Activated CD8-positive, alpha-beta memory T cell treated with anti-CD3 and anti-CD28 coated beads, Interleukin-2, amount 50 U/mL, for 1 hour (primary cell): ENCODE measurements at regions not wholly inside any gene's neighbourhood (a gene's known extent, or its start where the extent isn't known, plus 50 kb on each side); places are given as distances from the start of the nearest gene placed in this dataset.

Experiments used
- DNase-seq: peaks from one replicate; pipeline ENCODE4 v3.0.0-alpha.2; 2020; ENCODE audit errors: extremely low read depth

- DNase-seq, result no peak
Observed at GRCh38 chr7:46143949-46144917, 223.2 kb upstream of the IGFBP3 start.

GRCh38 chr7:46143421-46143820 is 222.3 kb upstream of the IGFBP3 start:
- no peak for DNase-seq

- DNase-seq, result no peak
Observed at GRCh38 chr7:46139079-46139478, 218.0 kb upstream of the IGFBP3 start.

- DNase-seq, result no peak
Observed at GRCh38 chr7:46137725-46138124, 216.7 kb upstream of the IGFBP3 start.

DNA sequence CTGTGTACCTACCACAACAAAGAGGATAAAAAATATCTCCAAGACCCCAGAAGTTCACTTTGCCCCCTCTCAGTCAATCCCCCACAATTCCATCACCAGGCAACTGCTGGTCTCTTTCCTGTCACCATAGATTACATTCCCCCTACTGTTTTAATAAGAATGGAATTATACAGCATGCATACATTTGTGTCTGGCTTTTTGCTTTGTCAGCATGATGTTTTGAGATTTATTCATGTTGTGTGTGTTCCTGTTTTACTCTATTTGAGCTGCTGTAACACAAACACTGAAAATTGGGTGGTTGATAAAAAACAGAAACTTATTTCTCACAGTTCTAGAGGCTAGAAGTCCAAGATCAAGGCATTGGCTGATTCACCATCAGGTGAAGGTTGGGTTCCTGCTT is 214.5 kb upstream of the IGFBP3 start:
- no peak for DNase-seq

DNA sequence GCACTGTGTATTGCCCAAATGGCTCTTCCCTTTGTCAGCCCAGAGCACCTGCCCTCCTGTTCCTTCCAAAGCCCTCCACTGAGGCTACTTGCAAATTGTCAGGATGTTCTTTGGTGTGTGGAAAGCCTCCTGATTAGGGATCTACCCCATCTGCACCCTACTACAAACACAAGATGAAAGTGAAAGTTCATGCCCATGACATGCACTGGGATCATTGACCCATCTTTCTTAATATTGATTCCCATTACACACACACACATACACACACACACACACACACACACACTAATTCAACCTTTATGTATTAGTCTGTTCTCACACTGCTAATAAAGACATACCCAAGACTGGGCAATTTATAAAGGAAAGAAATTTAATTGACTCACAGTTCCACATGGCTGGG is 213.7 kb upstream of the IGFBP3 start:
- DNase-seq, result no peak

GRCh38 chr7:46134385-46134784 is 213.3 kb upstream of the IGFBP3 start:
- DNase-seq, result no peak

- DNase-seq, result no peak
Observed at GRCh38 chr7:46133751-46134150, 212.7 kb upstream of the IGFBP3 start.

- no peak for DNase-seq
Observed at GRCh38 chr7:46133072-46133471, 212.0 kb upstream of the IGFBP3 start.

GRCh38 chr7:46131916-46132795 is 211.1 kb upstream of the IGFBP3 start:
- no peak for DNase-seq

DNA sequence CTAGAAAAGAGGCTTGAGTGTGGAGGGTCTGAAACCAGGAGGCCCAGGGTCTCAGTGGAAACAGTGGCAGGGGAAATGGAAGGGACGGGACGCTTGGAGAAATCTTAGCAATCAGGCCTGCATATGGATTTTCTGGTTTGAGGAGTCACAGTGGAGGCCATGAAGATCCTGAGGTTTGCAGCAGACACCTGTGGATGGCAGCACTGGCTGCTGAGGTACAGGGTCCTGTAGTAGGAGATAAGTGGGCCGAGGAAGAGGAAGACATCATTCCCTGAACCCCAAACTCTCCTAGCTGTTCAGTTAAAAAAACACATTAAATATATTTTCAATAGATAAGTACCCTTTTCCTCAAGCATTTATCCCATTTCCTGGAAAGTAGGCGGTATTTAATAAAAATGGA is 208.8 kb upstream of the IGFBP3 start:
- DNase-seq, result no peak

GRCh38 chr7:46127814-46128213 is 206.7 kb upstream of the IGFBP3 start:
- DNase-seq, result no peak

- no peak for DNase-seq
Observed at GRCh38 chr7:46126675-46127300, 205.7 kb upstream of the IGFBP3 start.

- DNase-seq, result no peak
Observed at GRCh38 chr7:46123756-46124343, 202.8 kb upstream of the IGFBP3 start.

GRCh38 chr7:46115410-46115809 is 194.3 kb upstream of the IGFBP3 start:
- no peak for DNase-seq

DNA sequence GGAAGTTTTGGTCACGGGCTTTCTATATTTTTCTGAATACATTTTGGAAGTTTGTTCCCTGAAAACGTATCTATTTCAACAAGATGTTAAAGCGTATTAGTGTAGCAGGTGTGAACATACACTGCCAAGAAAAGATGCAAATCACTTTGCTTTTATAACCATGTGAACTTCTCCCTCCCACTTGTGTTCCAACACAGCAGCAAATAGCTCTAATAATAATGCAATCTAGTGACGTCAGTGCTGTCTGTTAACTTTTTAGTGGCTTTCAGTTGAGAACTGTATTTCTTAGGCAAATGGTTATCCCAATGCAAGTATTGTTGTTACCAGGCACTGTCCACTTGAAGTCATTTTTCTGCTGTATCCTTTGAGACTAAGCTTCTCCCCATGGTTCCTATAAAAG is 188.4 kb upstream of the IGFBP3 start:
- no peak for DNase-seq

GRCh38 chr7:46108272-46108671 is 187.2 kb upstream of the IGFBP3 start:
- no peak for DNase-seq

DNA sequence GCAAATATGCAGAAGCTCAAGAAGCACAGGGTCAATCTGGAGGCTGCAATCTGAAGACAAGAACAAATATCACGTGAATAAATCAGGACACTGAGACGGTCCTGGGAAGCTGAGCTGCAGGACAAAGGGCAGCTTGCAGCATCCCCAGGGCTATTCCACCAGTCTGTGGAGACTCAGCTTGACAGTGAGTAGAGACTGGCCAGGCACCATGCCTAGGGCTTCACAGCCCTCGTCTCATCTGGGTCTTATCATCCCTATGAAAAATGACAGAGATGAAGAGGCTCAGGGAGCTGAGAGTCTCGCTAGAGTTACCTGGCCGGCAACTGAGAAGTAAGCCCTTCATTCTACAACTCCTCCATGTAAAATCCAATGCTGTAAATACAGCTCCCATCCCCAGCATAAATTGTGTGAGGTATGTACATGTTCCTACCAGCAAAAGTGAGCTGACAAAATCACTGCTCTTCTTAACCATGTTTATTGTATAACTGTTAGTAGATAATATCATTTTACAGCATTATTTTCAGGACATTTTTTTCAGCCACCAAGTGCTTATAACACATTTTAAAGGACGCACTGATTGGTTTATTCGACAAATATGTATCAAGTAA is 186.6 kb upstream of the IGFBP3 start:
- DNase-seq, result no peak

DNA sequence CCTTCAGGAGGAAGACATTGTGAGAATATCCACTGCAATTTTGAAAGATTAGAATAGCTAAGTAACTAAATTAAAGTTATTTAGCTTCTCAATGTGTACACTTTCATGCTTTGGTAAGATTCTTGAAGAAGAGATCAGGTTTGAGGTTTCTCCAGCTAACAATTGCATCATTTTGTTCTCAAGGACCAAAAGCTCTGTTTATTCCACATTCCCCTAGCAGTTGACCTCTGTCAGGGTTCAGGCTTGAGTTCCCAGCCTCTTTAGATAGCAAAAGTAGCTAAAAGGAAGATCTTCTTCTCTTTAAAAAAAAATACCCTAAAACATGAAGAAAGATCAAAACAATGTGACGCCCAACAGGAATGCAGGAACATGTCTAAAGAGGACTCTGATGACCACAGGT is 179.4 kb upstream of the IGFBP3 start:
- DNase-seq, result no peak

DNA sequence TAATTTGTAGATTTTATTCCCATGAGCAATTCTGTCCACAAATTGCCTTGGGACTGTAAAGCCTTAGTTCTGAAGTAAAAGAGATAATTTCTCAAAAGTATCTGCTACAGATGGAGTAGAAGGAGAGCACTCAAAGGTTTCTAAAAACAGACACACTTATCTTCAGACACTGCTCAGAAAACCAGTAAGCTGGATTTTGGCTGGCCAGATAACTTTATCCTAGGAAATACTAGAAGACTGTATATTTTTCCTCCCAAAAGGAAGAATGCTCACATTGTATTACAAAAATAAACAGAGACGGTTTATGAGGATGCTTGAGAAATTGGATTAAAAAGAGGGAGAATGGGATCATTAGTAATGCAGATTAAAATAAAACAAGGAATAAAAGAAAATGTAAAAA is 178.0 kb upstream of the IGFBP3 start:
- DNase-seq, result no peak

GRCh38 chr7:46091071-46091470 is 170.0 kb upstream of the IGFBP3 start:
- no peak for DNase-seq
